ENCODE measurements at regions not wholly inside any gene's neighbourhood (a gene's known extent, or its start where the extent isn't known, plus 50 kb on each side); places are given as distances from the start of the nearest gene placed in this dataset.

DNA sequence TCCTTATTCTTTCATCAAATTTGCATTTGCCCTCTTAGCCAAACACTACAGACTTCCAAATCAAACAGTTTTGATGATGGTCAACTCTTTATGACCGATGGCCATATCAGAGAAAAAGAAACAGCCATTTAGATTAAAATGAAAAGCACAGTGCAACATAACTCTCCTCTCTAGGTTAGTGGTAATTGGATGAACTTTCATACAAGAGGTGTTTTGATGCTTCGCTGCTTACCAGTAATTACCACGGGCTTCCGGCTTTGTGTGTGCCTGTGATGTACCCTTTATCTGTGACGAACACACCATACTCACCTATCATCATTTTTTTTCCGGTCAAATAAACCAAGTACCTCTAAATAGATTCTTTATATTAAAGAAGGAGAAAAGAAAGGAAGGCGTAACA, 181.8 kb downstream of the FOXA2 start:
- TF ChIP-seq, protein P1, sequence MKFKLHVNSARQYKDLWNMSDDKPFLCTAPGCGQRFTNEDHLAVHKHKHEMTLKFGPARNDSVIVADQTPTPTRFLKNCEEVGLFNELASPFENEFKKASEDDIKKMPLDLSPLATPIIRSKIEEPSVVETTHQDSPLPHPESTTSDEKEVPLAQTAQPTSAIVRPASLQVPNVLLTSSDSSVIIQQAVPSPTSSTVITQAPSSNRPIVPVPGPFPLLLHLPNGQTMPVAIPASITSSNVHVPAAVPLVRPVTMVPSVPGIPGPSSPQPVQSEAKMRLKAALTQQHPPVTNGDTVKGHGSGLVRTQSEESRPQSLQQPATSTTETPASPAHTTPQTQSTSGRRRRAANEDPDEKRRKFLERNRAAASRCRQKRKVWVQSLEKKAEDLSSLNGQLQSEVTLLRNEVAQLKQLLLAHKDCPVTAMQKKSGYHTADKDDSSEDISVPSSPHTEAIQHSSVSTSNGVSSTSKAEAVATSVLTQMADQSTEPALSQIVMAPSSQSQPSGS (IDR thresholded peaks at IDR 0.05; ENCODE audit: low read length) = no peak
- TF ChIP-seq CEBPB (IDR thresholded peaks at IDR 0.05; ENCODE audit: low read depth, low read length) = no peak

Measured in H1 (cell line).